ENCODE measurements at regions not wholly inside any gene's neighbourhood (a gene's known extent, or its start where the extent isn't known, plus 50 kb on each side); places are given as distances from the start of the nearest gene placed in this dataset.

DNA sequence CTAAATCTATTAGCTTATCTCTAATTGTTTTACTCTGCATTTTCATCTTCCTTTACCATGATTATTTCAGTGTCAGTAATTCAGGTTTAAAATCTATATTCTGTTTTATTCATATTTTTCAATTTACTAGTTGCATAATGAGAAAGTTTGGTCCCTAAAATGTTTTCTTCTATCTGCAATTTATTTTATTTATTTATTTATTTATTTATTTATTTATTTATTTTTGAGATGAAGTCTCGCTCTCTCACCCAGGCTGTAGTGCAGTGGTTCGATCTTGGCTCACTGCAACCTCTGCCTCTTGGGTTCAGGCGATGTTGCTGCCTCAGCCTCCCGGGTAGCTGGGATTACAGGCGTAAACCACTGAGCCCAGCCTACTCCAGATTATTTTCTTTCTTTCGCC, 1597.3 kb downstream of the CDH8 start:
- TF ChIP-seq JUND (IDR thresholded peaks at IDR 0.05) (no peak), GATA2 (CRISPR knock-in tag; IDR thresholded peaks at IDR 0.05) (no peak), EZH2phosphoT487 (IDR thresholded peaks at IDR 0.05; ENCODE audit: borderline replicate concordance, low read depth) (no peak), SMC3 (IDR thresholded peaks at IDR 0.05; ENCODE audit: low read depth, low read length) (no peak), MXI1 (IDR thresholded peaks at IDR 0.05; ENCODE audit: low read depth, low read length) (no peak), ELF1 (IDR thresholded peaks at IDR 0.05) (no peak), POLR2AphosphoS5 (IDR thresholded peaks at IDR 0.05; ENCODE audit: low read depth, low read length) (no peak), RCOR1 (IDR thresholded peaks at IDR 0.05; ENCODE audit: low read length) (no peak)
- TF ChIP-seq, protein P1, sequence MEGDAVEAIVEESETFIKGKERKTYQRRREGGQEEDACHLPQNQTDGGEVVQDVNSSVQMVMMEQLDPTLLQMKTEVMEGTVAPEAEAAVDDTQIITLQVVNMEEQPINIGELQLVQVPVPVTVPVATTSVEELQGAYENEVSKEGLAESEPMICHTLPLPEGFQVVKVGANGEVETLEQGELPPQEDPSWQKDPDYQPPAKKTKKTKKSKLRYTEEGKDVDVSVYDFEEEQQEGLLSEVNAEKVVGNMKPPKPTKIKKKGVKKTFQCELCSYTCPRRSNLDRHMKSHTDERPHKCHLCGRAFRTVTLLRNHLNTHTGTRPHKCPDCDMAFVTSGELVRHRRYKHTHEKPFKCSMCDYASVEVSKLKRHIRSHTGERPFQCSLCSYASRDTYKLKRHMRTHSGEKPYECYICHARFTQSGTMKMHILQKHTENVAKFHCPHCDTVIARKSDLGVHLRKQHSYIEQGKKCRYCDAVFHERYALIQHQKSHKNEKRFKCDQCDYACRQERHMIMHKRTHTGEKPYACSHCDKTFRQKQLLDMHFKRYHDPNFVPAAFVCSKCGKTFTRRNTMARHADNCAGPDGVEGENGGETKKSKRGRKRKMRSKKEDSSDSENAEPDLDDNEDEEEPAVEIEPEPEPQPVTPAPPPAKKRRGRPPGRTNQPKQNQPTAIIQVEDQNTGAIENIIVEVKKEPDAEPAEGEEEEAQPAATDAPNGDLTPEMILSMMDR (IDR thresholded peaks at IDR 0.05) = no peak
- TF ChIP-seq, protein P2, sequence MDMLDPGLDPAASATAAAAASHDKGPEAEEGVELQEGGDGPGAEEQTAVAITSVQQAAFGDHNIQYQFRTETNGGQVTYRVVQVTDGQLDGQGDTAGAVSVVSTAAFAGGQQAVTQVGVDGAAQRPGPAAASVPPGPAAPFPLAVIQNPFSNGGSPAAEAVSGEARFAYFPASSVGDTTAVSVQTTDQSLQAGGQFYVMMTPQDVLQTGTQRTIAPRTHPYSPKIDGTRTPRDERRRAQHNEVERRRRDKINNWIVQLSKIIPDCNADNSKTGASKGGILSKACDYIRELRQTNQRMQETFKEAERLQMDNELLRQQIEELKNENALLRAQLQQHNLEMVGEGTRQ (IDR thresholded peaks at IDR 0.05; ENCODE audit: borderline replicate concordance, low read depth, low read length) = no peak
- TF ChIP-seq, protein P3, sequence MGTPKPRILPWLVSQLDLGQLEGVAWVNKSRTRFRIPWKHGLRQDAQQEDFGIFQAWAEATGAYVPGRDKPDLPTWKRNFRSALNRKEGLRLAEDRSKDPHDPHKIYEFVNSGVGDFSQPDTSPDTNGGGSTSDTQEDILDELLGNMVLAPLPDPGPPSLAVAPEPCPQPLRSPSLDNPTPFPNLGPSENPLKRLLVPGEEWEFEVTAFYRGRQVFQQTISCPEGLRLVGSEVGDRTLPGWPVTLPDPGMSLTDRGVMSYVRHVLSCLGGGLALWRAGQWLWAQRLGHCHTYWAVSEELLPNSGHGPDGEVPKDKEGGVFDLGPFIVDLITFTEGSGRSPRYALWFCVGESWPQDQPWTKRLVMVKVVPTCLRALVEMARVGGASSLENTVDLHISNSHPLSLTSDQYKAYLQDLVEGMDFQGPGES (IDR thresholded peaks at IDR 0.05; ENCODE audit: low read depth, low read length) = no peak

Data from SK-N-SH (cell line).